Daoy (cell line): ENCODE measurements at regions not wholly inside any gene's neighbourhood (a gene's known extent, or its start where the extent isn't known, plus 50 kb on each side); places are given as distances from the start of the nearest gene placed in this dataset.

Experiments
- DNase-seq: peaks from one replicate; pipeline ENCODE4 v3.0.0-alpha.2; 2015; ENCODE audit warnings: low read depth

GRCh38 chr11:15618583-15619032, 503.9 kb downstream of the INSC start:
- DNase-seq, result no peak

DNA sequence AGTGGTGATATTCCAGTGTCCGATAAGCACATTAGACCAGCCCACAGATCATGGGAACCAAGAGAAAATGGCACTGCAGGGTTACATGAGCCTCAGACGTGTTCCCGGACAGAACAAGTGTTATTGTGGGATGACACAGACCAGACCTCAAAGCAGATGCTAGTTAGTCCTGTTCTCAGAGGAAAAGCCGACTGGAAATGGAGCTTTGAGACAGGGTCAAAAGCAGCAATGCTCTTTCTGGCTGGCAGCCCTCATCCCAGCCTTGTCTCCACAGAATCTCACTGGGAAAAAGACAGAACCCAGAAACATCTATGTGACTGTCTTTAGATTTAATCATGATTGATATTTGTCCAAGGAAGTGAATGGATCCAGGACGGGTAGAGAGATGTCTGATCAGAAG, 506.8 kb downstream of the INSC start:
- DNase-seq, result no peak

DNA sequence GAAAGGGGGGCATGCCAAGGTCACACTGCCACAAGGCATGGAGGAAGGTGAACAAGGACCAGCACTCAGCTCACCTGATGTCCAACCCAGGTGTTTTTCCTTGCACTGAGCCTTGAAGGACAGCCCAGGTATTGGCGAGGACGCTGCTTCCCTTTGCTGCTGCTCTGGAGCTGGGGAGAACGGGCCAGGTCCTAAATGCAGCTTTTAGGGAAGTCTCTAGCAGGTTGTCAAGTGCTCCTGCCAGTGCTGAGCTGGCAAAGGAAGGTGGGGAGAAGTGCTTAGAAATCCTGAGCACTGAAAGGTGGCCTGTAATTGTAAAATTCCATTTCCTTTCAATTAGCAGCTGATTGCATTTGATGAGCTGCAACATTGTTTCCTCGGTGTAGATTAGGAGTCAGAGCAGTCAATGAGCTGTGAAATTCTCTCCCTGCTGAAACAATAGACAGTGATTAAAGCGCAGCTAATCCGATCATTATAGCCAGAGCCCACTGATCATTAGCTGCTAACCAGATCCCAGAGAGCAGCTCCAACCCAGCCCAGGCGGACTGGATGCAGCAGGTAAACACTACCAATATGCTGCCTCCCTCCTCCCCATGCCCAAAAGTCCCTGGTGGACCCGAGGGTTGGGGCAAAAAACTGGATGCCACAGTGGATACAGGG, 507.6 kb downstream of the INSC start:
- DNase-seq, result no peak

DNA sequence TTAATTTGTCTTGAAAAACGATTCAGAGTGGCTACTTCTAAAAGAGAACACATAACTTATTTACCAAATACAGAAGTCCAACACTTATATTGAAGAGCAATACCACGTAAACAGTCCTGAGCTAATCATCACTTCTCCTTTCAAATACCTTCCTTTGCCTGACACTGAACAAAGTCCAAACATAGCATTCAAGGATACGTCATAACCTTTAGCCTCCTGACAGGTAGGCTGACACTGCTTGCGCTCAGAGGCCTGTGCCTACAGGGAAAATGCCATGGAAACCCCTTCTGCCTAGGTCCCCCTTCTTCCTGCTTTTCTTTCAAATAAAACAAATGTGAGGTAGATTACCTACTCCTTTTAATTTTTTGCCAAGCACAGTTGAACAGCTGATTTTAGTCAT, 510.0 kb downstream of the INSC start:
- DNase-seq, result no peak

GRCh38 chr11:15625691-15626090, 511.0 kb downstream of the INSC start:
- no peak for DNase-seq

GRCh38 chr11:15627560-15627959, 512.8 kb downstream of the INSC start:
- DNase-seq, result peak; percentile 58

DNA sequence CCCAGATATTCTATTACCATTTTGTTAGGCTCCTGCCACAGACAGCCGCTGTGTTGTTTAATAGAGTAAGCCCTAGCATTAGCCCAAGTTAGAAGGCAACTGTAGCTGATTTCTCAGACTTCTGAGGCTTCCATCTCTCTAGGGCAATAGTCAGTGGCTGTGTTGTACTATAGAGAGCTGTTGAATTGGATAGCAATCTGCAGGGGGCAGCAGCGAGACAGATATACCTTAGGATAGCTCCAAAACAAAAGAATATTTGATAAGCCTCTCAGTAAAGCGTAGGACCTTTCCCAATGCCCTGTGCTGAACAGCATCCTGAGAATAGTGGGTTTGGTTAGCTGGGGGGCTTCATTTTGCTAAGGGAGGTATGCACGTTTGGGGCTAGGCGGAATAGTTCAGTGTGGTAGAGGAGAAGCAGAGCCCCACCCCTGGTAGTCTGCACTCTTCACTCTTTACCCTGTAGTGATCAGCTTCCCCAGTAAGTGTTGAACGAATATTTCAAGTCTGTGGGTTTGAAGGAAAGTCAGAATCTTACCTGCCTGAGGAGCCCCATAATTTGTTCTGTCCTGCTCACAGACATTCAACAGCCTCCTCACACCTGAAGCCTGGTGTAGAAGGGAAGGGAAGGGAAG, 515.1 kb downstream of the INSC start:
- DNase-seq, result peak; percentile 34

- no peak for DNase-seq
Measured at GRCh38 chr11:15630896-15631295, 516.2 kb downstream of the INSC start.

DNA sequence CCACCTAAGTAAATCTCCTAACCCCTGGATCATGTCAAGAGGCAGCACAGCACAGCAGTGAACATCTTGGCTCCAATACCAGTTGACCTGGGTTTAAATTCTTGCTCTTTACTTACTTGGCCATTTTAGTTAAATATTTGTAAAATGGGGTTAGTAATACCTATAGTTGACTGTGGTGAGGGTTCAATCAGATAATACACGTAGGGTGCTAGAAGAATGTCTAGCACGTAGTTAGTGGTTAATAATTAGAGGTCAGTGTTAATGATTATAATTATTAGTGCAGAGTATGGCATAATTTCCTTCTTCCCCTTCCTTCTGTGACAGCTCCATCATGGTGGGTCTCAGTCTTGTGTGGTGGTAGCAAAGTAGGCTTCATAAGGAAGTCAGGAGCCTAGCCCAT, 520.8 kb downstream of the INSC start:
- no peak for DNase-seq

- no peak for DNase-seq
Measured at GRCh38 chr11:15636521-15637089, 521.9 kb downstream of the INSC start.

- no peak for DNase-seq
Measured at GRCh38 chr11:15638386-15638787, 523.7 kb downstream of the INSC start.

DNA sequence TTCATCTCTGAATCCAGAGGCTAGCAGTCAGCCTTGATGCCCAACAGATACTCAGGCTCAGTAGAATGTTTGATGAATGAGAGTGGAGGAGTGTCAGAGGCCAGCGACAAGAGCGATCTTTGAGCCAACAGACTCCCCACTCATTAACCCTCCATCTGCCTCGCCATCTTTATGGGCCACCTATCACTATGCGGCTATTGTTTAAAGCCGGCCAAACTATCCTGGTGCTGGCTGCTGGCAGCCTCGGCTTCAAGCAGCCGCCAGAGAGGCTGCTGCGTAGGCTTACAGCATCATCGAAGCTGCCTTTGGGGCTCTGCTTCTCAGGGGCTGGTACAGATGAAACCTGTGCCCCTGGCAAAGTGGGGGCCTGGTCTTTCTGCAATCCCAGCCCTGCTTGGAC, 525.6 kb downstream of the INSC start:
- no peak for DNase-seq

DNA sequence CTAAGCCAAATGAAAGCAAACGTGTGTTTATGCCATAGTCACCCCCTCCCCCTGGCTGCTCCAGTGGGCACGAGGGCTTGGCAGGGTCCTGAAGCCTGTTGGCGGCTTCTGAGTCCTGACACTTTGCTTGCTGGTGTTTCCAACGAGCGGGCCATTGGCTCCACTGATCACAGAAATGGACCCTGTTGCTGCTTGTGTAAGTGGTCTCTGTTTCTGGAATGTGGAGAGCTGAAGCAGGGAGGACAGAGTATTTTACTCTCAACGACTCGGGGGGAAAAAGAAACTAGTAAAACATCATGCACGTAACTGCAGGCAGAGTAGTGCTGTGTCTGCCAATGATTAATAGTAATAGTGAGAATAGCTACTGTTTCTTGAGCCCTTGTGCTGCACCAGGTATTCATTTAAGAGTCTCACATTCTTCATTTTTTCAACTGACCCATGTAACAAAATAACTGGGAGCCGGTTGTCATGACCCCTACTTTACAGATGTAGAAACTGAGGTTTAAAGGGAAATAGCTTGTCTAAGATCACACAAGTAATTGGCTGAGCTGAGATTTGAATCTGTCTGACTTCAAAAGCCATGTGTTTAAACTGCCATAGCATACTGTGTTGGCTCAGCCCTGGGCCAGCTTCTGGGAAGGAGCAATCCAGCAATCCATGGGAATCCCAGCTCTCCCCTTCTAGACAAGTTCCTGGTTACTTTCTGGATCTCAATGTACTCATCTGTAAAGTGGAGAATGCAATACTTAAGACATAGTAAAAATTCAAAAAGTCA, 526.7 kb downstream of the INSC start:
- DNase-seq, result no peak

DNA sequence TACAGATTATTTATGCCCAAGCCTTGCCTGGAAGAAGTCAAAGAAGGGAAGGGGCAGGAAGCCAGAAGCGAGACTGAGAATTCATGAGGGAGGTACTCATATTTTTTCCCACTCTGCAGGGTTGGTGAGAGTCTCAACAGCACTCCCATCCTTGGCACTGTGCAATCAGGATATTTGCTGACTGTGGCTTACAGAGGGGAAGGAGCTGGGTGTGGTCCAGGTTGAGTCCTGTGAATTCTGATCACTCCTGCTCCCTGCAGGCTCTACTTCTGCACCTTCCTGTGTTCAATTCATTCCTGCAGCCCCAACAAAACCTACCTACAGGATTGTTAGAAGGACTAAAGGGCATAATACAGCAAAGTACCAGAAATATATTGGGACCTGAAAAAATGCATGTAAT, 530.5 kb downstream of the INSC start:
- DNase-seq, result no peak

DNA sequence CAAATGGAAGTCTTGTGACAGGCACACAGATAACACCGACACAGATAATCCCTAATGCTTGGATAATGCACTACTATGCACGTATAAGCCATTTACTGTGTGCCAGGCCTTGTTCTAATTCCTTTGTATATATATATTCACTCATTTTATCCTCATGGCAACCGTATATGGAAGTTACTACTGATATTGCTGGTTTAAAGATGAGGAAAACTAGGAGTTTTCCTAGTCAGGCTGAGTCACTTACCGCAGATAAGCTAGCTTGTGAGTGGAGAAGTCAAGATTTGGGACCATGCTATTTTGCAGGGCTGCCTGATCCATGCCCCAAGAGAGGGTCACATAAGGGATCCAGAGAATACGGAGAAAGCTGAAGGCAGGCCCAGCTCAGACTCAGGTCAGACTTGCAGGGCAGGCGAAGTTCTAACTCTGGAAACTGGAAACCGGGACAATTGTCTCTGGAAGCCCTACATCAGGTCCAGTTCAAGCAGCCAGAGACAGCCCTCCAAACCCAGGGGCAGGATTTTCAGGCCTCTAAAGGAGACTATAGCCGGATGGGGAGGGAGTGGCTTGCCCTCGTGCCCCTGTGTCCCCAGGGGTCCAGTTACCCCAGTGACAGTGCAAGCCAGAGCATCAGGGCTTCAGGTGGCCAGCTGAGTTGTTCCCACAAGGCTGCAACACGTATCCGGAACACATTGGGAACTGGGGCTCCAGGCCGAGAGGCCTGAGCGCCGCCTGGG, 534.8 kb downstream of the INSC start:
- DNase-seq, result no peak

GRCh38 chr11:15650105-15650938, 535.6 kb downstream of the INSC start:
- DNase-seq, result peak; percentile 92

DNA sequence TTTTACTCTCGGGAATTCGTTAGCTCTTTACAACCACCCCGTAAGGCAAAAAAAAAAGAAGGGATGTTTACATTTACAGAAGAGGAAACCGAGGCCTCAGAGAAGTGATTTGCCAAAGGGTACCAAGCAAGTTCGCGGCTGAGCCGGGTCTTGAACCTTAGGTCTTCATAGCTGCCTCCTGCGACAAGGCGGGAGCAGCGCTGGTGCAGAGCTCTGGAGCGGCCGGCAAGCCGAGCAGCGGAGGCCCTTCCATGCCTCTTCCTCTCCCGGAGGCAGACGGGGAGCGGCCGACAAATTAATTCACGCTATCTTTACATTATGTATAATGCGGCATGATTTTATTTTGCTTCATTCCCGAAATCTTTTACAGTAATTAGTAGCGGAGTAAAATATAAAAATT, 536.3 kb downstream of the INSC start:
- DNase-seq, result no peak

DNA sequence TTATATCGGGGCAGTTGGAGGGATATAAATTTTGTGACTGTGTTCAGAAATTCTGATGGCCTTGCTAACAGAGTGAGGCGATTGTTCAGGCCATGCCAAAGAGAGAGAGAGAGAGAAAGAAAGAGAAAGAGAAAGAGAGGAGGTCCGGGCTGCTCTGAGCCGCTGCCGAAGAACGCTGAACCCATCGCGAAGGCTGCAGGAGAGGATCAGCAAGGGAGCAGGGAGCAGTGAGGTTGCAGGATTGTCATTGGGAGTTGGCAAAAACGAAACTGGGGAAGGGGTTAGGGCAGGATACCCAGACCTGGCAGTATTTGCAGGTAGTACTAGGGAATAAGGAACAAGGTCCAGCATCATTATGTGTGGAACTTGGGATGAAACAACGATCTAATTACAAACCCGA, 537.1 kb downstream of the INSC start:
- DNase-seq, result peak; percentile 18

GRCh38 chr11:15653191-15653710, 538.5 kb downstream of the INSC start:
- DNase-seq, result no peak

DNA sequence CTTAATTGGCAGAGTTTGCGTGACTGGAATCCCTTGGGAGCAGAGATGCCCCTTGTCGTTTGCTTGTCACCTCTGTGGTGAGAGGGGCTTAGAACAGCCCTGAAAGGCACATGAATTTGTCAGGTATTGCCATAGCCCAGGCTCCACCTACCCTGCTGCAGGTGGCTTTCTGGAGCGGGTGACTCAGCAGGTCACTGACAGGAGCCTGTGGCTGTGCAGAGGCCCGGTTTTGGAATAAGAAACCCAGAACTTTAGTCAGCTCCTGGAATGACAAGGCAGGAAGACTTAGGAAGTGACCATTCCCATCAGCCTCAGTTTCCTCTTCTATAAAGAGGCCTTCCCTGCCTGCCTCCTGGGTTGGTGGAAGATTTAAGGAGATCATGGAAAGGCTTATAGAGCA, 539.7 kb downstream of the INSC start:
- DNase-seq, result no peak

- DNase-seq, result no peak
Measured at GRCh38 chr11:15655552-15655951, 540.8 kb downstream of the INSC start.
